H1 (cell line): ENCODE measurements at regions not wholly inside any gene's neighbourhood (a gene's known extent, or its start where the extent isn't known, plus 50 kb on each side); places are given as distances from the start of the nearest gene placed in this dataset.

Experiments used
- CTCF ChIA-PET: fragments of 300-600 bp; sonication (Branson Sonifier 250); formaldehyde crosslinking; loops from one replicate; lab custom pipeline; 2021; ENCODE audit not compliant: partially characterized antibody; lab: Charles Lee
- POLR2A ChIA-PET: fragments of 300-600 bp; sonication (Branson Sonifier 250); formaldehyde crosslinking; loops from one replicate; lab custom pipeline; 2021; ENCODE audit warnings: inconsistent platforms; ENCODE audit not compliant: partially characterized antibody; lab: Charles Lee
- DNase-seq, 2 experiments: peaks; one replicate each; pipeline versions ENCODE4 v3.0.0 to v3.0.0-alpha.2; 2010 to 2022; ENCODE audit warnings: low spot score in 2 of 2, low read depth in 1 of 2, mixed read lengths in 1 of 2
- FAIRE-seq: peaks from 2 replicates; lab custom pipeline; 2011; peaks lifted over from hg19 to GRCh38; lab: Jason Lieb, UNC
- H2AFZ ChIP-seq: 2 replicates; pipeline ENCODE4 v1.8.1; 2012; ENCODE audit warnings: low read length, inconsistent platforms
- H2AK5ac ChIP-seq: 2 replicates; pipeline ENCODE4 v1.6.1; 2013; ENCODE audit warnings: low read depth, low read length
- H2BK120ac ChIP-seq: replicated peaks from 2 replicates; pipeline ENCODE3; 2013; ENCODE audit warnings: low read depth, low read length, inconsistent platforms
- H2BK12ac ChIP-seq: 2 replicates; pipeline ENCODE4 v1.6.1; 2013; ENCODE audit warnings: low read depth, low read length
- H2BK15ac ChIP-seq: 2 replicates; pipeline ENCODE4 v1.6.1; 2013; ENCODE audit warnings: low read length
- H2BK20ac ChIP-seq: 2 replicates; pipeline ENCODE4 v1.6.1; 2013; ENCODE audit warnings: low read length
- H2BK5ac ChIP-seq: 2 replicates; pipeline ENCODE4 v1.6.1; 2013; ENCODE audit warnings: low read depth, low read length
- H3K14ac ChIP-seq: 2 replicates; pipeline ENCODE4 v1.6.1; 2013; ENCODE audit warnings: inconsistent platforms; ENCODE audit not compliant: insufficient read length
- H3K18ac ChIP-seq: 2 replicates; pipeline ENCODE4 v1.6.1; 2013; ENCODE audit warnings: low read length; ENCODE audit errors: extremely low read depth
- H3K23ac ChIP-seq: 2 replicates; pipeline ENCODE4 v1.6.1; 2013; ENCODE audit warnings: inconsistent platforms; ENCODE audit not compliant: insufficient read length
- H3K23me2 ChIP-seq: 2 replicates; pipeline ENCODE4 v1.6.1; 2013; ENCODE audit warnings: low read depth, low read length
- H3K27ac ChIP-seq: 2 replicates; pipeline ENCODE4 v1.6.1; 2011; ENCODE audit warnings: low read depth, low read length, inconsistent platforms
- H3K27me3 ChIP-seq, 4 experiments: replicated peaks in 1 of 4; 1 replicate in 1 of 4; 2 replicates in 3 of 4; pipeline versions ENCODE4 v1.6.1 to v1.8.1; 2011 to 2013; ENCODE audit warnings: low read length in 3 of 4, mild to moderate bottlenecking in 3 of 4, inconsistent platforms in 2 of 4, mixed read lengths in 2 of 4, moderate library complexity in 1 of 4; ENCODE audit not compliant: control insufficient read depth in 3 of 4, insufficient read depth in 3 of 4; ENCODE audit errors: extremely low read depth in 1 of 4
- H3K36me3 ChIP-seq, 4 experiments: 2 replicates each; pipeline versions ENCODE4 v1.6.1 to v1.8.1; 2011 to 2013; ENCODE audit warnings: mild to moderate bottlenecking in 4 of 4, low read length in 3 of 4, moderate library complexity in 2 of 4, control low read depth in 1 of 4, inconsistent platforms in 1 of 4; ENCODE audit not compliant: insufficient read depth in 4 of 4, control insufficient read depth in 2 of 4
- H3K4ac ChIP-seq: replicated peaks from 2 replicates; pipeline ENCODE3; 2013; ENCODE audit warnings: low read length, low read depth, mixed read lengths, inconsistent platforms; ENCODE audit not compliant: insufficient read length
- H3K4me1 ChIP-seq, 4 experiments: replicated peaks in 1 of 4; 1 replicate in 1 of 4; 2 replicates in 3 of 4; pipeline versions ENCODE4 v1.6.1 to v1.8.1; 2011 to 2013; ENCODE audit warnings: low read length in 3 of 4, inconsistent platforms in 2 of 4, mixed read lengths in 1 of 4; ENCODE audit not compliant: insufficient read depth in 4 of 4, control insufficient read depth in 3 of 4
- H3K4me2 ChIP-seq, 2 experiments: 2 replicates each; pipeline versions ENCODE4 v1.6.1 to v1.8.1; 2011 to 2013; ENCODE audit warnings: low read depth in 2 of 2, low read length in 2 of 2, control low read depth in 1 of 2, inconsistent platforms in 1 of 2, mild to moderate bottlenecking in 1 of 2; ENCODE audit not compliant: insufficient read depth in 1 of 2
- H3K4me3 ChIP-seq, 4 experiments: fragments of 200-600, 300-600 bp in 1 of 4; sonication (generic), shearing (Covaris generic), sonication (Bioruptor Twin) in 1 of 4; 2 replicates each; pipeline versions ENCODE4 v1.5.1 to v1.8.1; 2011 to 2016; ENCODE audit warnings: low read length in 4 of 4, low read depth in 3 of 4, control low read depth in 2 of 4, inconsistent platforms in 2 of 4, mild to moderate bottlenecking in 2 of 4, mixed read lengths in 1 of 4, moderate library complexity in 1 of 4; ENCODE audit not compliant: insufficient read depth in 2 of 4; ENCODE audit errors: extremely low read depth in 1 of 4
- H3K56ac ChIP-seq: replicated peaks from 2 replicates; pipeline ENCODE3; 2013; ENCODE audit warnings: low read depth, mild to moderate bottlenecking, mixed read lengths, low read length, inconsistent platforms; ENCODE audit not compliant: insufficient read length
- H3K79me1 ChIP-seq: 2 replicates; pipeline ENCODE4 v1.6.1; 2013; ENCODE audit warnings: low read depth, low read length, control low read depth
- H3K79me2 ChIP-seq, 2 experiments: 2 replicates each; pipeline versions ENCODE4 v1.6.1 to v1.8.1; 2012 to 2013; ENCODE audit warnings: low read length in 2 of 2, mild to moderate bottlenecking in 2 of 2, inconsistent platforms in 1 of 2; ENCODE audit not compliant: insufficient read depth in 2 of 2, control insufficient read depth in 1 of 2
- H3K9ac ChIP-seq, 4 experiments: replicated peaks in 1 of 4; 1 replicate in 1 of 4; 2 replicates in 3 of 4; pipeline versions ENCODE4 v1.6.1 to v1.8.1; 2011 to 2013; ENCODE audit warnings: low read depth in 3 of 4, low read length in 3 of 4, control low read depth in 2 of 4, mild to moderate bottlenecking in 2 of 4, moderate library complexity in 2 of 4, inconsistent platforms in 1 of 4; ENCODE audit errors: extremely low read depth in 1 of 4
- H3K9me3 ChIP-seq, 2 experiments: 2 replicates each; pipeline versions ENCODE4 v1.6.1 to v1.8.1; 2012 to 2013; ENCODE audit warnings: mild to moderate bottlenecking in 2 of 2, moderate library complexity in 2 of 2, control low read depth in 1 of 2, inconsistent platforms in 1 of 2, low read depth in 1 of 2, low read length in 1 of 2, mixed read lengths in 1 of 2; ENCODE audit not compliant: insufficient read depth in 2 of 2
- H4K20me1 ChIP-seq, 2 experiments: replicated peaks in 1 of 2; 2 replicates each; pipeline versions ENCODE3 to v1.8.1; 2011 to 2013; ENCODE audit warnings: inconsistent platforms in 2 of 2, low read length in 2 of 2, mild to moderate bottlenecking in 1 of 2; ENCODE audit not compliant: insufficient read depth in 2 of 2, control insufficient read depth in 1 of 2
- H4K5ac ChIP-seq: 2 replicates; pipeline ENCODE4 v1.6.1; 2013; ENCODE audit warnings: low read length, low read depth, mixed read lengths, inconsistent platforms; ENCODE audit not compliant: insufficient read length
- H4K8ac ChIP-seq: 2 replicates; pipeline ENCODE4 v1.8.0; 2013; ENCODE audit warnings: mild to moderate bottlenecking, moderate library complexity, low read length, inconsistent platforms; ENCODE audit not compliant: insufficient read depth; ENCODE audit errors: extremely low read depth
- H4K91ac ChIP-seq: replicated peaks from 2 replicates; pipeline ENCODE3; 2013; ENCODE audit warnings: low read length, mixed read lengths, inconsistent platforms; ENCODE audit not compliant: insufficient read length
- CBX5 ChIP-seq: fragments of 300-800, 300-1000 bp; sonication (generic); IDR thresholded peaks from 2 replicates; pipeline ENCODE4 v1.7.1; 2016; ENCODE audit warnings: antibody characterized with exemption, low read length, low read depth
- CBX8 ChIP-seq: fragments of 300-800, 300-1000 bp; sonication (generic); IDR thresholded peaks from 2 replicates; pipeline ENCODE4 v1.7.1; 2016; ENCODE audit warnings: low read depth, low read length, borderline replicate concordance
- PHF8 ChIP-seq: fragments of 200-600 bp; sonication (generic); conservative IDR thresholded peaks from 2 replicates; pipeline ENCODE4 v1.7.1; 2012; ENCODE audit warnings: low read depth, mild to moderate bottlenecking, inconsistent platforms, low read length, moderate library complexity
- RAD21 ChIP-seq, 2 experiments: IDR thresholded peaks in 1 of 2; conservative IDR thresholded peaks in 1 of 2; 2 replicates each; pipeline ENCODE4 v1.6.1; 2011; ENCODE audit warnings: low read depth in 2 of 2, low read length in 2 of 2, improper control_type of control experiment in 1 of 2, inconsistent platforms in 1 of 2, mild to moderate bottlenecking in 1 of 2, moderate library complexity in 1 of 2
- SP1 ChIP-seq: IDR thresholded peaks from 2 replicates; pipeline ENCODE4 v1.6.1; 2011; ENCODE audit warnings: low read depth, low read length
- WGBS, 2 experiments: shearing (Covaris generic) in 1 of 2; methylation state at CpG; one replicate each; pipeline versions ENCODE4 v1.1.6 to v1.1.7; 2013 to 2015; ENCODE audit warnings: low lambda C conversion rate in 2 of 2, mixed read lengths in 2 of 2, inconsistent platforms in 1 of 2, low coverage in 1 of 2, missing lambda C conversion rate in 1 of 2; ENCODE audit not compliant: insufficient replicate concordance in 2 of 2, insufficient coverage in 1 of 2, insufficient read length in 1 of 2; ENCODE audit errors: extremely low coverage in 1 of 2, missing lambda C conversion rate in 1 of 2; 5-methylcytosine and 5-hydroxymethylcytosine counted together

DNA sequence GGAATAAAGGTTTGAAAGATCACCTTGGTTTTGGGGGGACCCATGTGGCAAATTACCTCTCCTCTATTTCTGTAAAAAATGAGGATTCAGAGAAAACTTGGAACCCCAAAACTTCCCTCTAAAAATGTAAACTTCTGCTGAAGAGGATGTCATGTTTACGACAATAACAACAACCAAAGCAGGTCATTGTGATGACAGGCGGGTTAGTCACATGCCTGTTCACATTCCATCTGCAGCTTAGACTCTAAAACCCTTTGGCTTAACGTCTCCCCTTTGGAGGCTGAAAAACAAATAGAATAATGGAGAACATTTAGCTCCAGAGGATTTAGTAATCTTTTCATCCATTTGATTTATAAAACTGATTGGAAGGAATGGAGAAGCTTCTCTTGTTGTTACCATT is 75.0 kb upstream of the FAM9C start:
- ChIA-PET POLR2A (no interaction called here), CTCF (interaction anchor here (0.7 kb wide), 1 partner anchor 172 kb away, joined by 3 read pairs; no protein-coding TSS in a partner anchor)
- Histone ChIP-seq H3K14ac (no peak overlapping the region), H3K56ac (no peak overlapping the region), H2BK120ac (no peak overlapping the region), H4K20me1 (no peaks in the 10 kb centered on the region), H2BK12ac (no peak overlapping the region), H3K79me2 (no peaks in the 10 kb centered on the region), H3K36me3 (no peaks in the 10 kb centered on the region), H2AFZ (no peak overlapping the region), H4K5ac (no peak overlapping the region), H3K4ac (no peak overlapping the region), H3K9me3 (peaks cover 0 to 3% of the 10 kb centered on the region in 2 experiments; a peak in 1 of 4 replicates), H3K23ac (no peak overlapping the region), H3K4me2 (no peak overlapping the region), H3K23me2 (no peaks in the 10 kb centered on the region), H4K8ac (no peak overlapping the region), H3K27me3 (no peaks in the 10 kb centered on the region), H2BK5ac (no peak overlapping the region), H4K91ac (no peak overlapping the region), H3K18ac (no peak overlapping the region), H2BK15ac (no peak overlapping the region), H3K27ac (no peak overlapping the region), H3K79me1 (no peaks in the 10 kb centered on the region), H3K9ac (no peak overlapping the region), H2BK20ac (no peak overlapping the region), H3K4me3 (no peak overlapping the region), H3K4me1 (no peaks in the 10 kb centered on the region), H2AK5ac (no peak overlapping the region)
- TF ChIP-seq PHF8, result no peak
- no peak for TF ChIP-seq CBX8
- TF ChIP-seq RAD21 (IDR thresholded peaks at IDR 0.05 in 1 of 2, conservative IDR thresholded peaks at IDR 0.05 in 1 of 2; ENCODE audit: low read depth in 2 of 2, low read length in 2 of 2), result no peak
- no peak for TF ChIP-seq CBX5
- TF ChIP-seq SP1, result no peak
- FAIRE-seq (no peak), DNase-seq (no peak)
- 72% methylated on average over 3 of the region's 3 CpGs; no CpG with 5 or more reads in 1 of the 2 experiments for WGBS, 2 experiments
